Heart left ventricle (tissue), 16 donors: ENCODE measurements at regions not wholly inside any gene's neighbourhood (a gene's known extent, or its start where the extent isn't known, plus 50 kb on each side); places are given as distances from the start of the nearest gene placed in this dataset.

Experiments used
- ATAC-seq, 4 donors: fragments of 200-7000 bp; cut with Tn5 transposase; one replicate each; pipeline ENCODE4 v1.9.1; 2020 to 2022; ENCODE audit warnings: moderate library complexity in 4 of 4, mild to moderate bottlenecking in 3 of 4, moderate number of reproducible peaks in 1 of 4
- DNase-seq, 5 donors: peaks; one replicate each; pipeline ENCODE4 v3.0.0-alpha.2; 2020
- H3K27ac ChIP-seq, 12 donors: fragments of 200-600 bp; sonication (generic) in 4 of 12; one replicate each; pipeline versions ENCODE4 v1.5.0 to v1.8.0; 2016 to 2022; ENCODE audit warnings: mild to moderate bottlenecking in 2 of 12
- H3K27me3 ChIP-seq, 9 donors: fragments of 200-600 bp; sonication (generic) in 2 of 9; one replicate each; pipeline versions ENCODE4 v1.5.1 to v1.8.0; 2016 to 2022; ENCODE audit warnings: mild to moderate bottlenecking in 3 of 9
- H3K36me3 ChIP-seq, 9 donors: fragments of 200-600 bp; sonication (generic) in 2 of 9; one replicate each; pipeline versions ENCODE4 v1.5.0 to v1.8.0; 2018 to 2022; ENCODE audit warnings: mild to moderate bottlenecking in 2 of 9
- H3K4me1 ChIP-seq, 12 donors: fragments of 200-600 bp; sonication (generic) in 4 of 12; one replicate each; pipeline versions ENCODE4 v1.5.0 to v1.8.0; 2016 to 2022; ENCODE audit warnings: mild to moderate bottlenecking in 3 of 12
- H3K4me3 ChIP-seq, 12 donors: fragments of 200-600 bp; sonication (generic) in 4 of 12; one replicate each; pipeline versions ENCODE4 v1.5.0 to v1.8.0; 2017 to 2022; ENCODE audit warnings: mild to moderate bottlenecking in 9 of 12, moderate library complexity in 4 of 12
- H3K9me3 ChIP-seq, 12 donors: fragments of 200-600 bp; sonication (generic) in 4 of 12; one replicate each; pipeline versions ENCODE4 v1.5.0 to v1.8.0; 2016 to 2022; ENCODE audit warnings: mild to moderate bottlenecking in 1 of 12
- POLR2A ChIP-seq, 2 donors: fragments of 450-650 bp; IDR thresholded peaks; one replicate each; pipeline ENCODE4 v1.6.1; 2017; ENCODE audit warnings: antibody characterized with exemption in 2 of 2, mild to moderate bottlenecking in 2 of 2, moderate library complexity in 2 of 2
- WGBS, 4 donors: extraction: QIAGEN DNeasy Blood & Tissue Kit in 2 of 4; methylation state at CpG; one replicate each; pipeline versions ENCODE4 v1.1.5 to v1.1.7; 2013 to 2018; 5-methylcytosine and 5-hydroxymethylcytosine counted together
- intact Hi-C, 10 donors: fragments of 100-400 bp; cut with DNase I; formaldehyde crosslinking; loops; one replicate each; pipeline versions ENCODE4 v1.11.1 to v1.14.2; 2022
- TF ChIP-seq, protein P1 (sequence below), 12 donors: fragments of 200-600 bp; sonication (generic) in 4 of 12; IDR thresholded peaks; one replicate each; pipeline versions ENCODE4 v1.5.0 to v1.8.0; 2018 to 2022; ENCODE audit warnings: antibody characterized with exemption in 12 of 12, mild to moderate bottlenecking in 5 of 12
- donor health status: ischemic (EF 13 %, LVEDD 7.1; RV severe dilation, severe dysfunction).
- donor health status: healthy with polysubstance abuse.
- donor health status: DM: no; HTN: yes; CAD: no.
- donor health status: DM: no; HTN: no; CAD: no.
- donor health status: ischemic (EF 25% LVEDD 6.9; RV normal size, moderate dysfunction).
- donor health status: ischemic (EF 25% LVEDD 5.7; RV mildly dilated, moderate dysfunction).
- donor health status: healthy.
- donor health status: DM: yes; HTN: yes; CAD: no.
- donor health status: ischemic (EF 35%, LVEDD 5.7; RV mildly dilated, moderate dysfunction).
- donor health status: nonischemic (EF 11% LVEDD 7.7; RV severe dilation, severe dysfunction).
- donor health status: DM: yes; HTN: yes; CAD: no.
- donor health status: PGD.
- donor health status: ischemic (EF 29% LVEDD 5.4; RV normal size, mild dysfunction).
- donor health status: nonischemic (EF 23%, LVEDD 6.1; RV moderate dilation, normal function).

DNA sequence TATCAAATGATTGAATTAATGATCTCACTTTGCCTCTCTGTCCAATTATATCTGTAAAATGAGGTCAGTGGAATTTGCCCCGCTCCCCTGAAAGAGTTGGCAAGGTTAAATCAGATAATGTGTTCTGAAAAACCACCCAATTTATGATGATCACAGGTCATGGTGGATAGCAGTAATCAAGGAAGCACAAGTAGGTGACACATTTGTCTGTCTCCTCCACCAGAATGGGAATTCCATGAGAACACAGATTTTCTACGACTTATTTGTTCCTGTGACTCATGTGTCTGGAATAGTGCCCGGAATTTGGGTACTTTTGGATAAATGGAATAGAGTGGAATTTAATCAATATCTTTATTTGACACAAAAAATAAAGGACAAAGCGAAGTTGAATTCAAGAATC, 220.9 kb upstream of the SUCLG2 start:
- DNase-seq, result no peak
- TF ChIP-seq, protein P1, sequence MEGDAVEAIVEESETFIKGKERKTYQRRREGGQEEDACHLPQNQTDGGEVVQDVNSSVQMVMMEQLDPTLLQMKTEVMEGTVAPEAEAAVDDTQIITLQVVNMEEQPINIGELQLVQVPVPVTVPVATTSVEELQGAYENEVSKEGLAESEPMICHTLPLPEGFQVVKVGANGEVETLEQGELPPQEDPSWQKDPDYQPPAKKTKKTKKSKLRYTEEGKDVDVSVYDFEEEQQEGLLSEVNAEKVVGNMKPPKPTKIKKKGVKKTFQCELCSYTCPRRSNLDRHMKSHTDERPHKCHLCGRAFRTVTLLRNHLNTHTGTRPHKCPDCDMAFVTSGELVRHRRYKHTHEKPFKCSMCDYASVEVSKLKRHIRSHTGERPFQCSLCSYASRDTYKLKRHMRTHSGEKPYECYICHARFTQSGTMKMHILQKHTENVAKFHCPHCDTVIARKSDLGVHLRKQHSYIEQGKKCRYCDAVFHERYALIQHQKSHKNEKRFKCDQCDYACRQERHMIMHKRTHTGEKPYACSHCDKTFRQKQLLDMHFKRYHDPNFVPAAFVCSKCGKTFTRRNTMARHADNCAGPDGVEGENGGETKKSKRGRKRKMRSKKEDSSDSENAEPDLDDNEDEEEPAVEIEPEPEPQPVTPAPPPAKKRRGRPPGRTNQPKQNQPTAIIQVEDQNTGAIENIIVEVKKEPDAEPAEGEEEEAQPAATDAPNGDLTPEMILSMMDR (IDR thresholded peaks at IDR 0.05), result no peak
- TF ChIP-seq POLR2A (IDR thresholded peaks at IDR 0.05), result no peak
- intact Hi-C loops, result no loop called here
- H3K27ac ChIP-seq, result no peak overlapping the region
- H3K27me3 ChIP-seq, result no peaks in the 10 kb centered on the region
- no peak overlapping the region for H3K4me3 ChIP-seq
- no peak for ATAC-seq
- no peaks in the 10 kb centered on the region for H3K36me3 ChIP-seq
- H3K9me3 ChIP-seq, result no peaks in the 10 kb centered on the region
- no peaks in the 10 kb centered on the region for H3K4me1 ChIP-seq
- WGBS, 4 donors, result 57 to 73% (median 67%) methylated on average over 4 of the region's 4 CpGs

DNA sequence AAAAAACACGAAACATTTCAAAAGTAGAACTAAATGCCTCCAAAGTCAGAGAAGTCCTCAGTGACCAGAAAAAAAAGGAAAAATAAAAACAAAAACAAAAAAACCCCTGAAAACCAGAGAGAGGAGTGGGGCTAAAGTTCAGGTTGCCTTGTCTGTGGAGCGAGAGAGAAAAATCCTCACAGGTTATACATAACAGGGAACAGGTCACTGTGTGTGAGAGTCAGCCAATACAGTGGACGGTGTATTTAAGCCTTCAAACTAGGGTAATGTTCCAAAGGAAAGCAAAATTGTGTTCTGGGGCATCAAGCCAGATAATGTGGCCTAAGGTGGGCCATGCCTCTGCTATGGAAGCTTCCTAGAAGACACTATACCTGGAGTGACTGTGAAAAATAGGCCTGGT, 216.1 kb upstream of the SUCLG2 start:
- ATAC-seq, result no peak
- no peak for TF ChIP-seq POLR2A (IDR thresholded peaks at IDR 0.05)
- TF ChIP-seq, protein P1 (IDR thresholded peaks at IDR 0.05), result no peak
- Histone ChIP-seq H3K4me1 (no peaks in the 10 kb centered on the region), H3K27me3 (no peaks in the 10 kb centered on the region), H3K4me3 (no peak overlapping the region), H3K36me3 (no peaks in the 10 kb centered on the region), H3K9me3 (peaks cover 0 to 3% (median 0%) of the 10 kb centered on the region in 12 donors), H3K27ac (no peak overlapping the region)
- intact Hi-C loops, result no loop called here
- WGBS, 4 donors, result 74 to 85% (median 80%) methylated on average over 3 of the region's 3 CpGs
- DNase-seq, result no peak

DNA sequence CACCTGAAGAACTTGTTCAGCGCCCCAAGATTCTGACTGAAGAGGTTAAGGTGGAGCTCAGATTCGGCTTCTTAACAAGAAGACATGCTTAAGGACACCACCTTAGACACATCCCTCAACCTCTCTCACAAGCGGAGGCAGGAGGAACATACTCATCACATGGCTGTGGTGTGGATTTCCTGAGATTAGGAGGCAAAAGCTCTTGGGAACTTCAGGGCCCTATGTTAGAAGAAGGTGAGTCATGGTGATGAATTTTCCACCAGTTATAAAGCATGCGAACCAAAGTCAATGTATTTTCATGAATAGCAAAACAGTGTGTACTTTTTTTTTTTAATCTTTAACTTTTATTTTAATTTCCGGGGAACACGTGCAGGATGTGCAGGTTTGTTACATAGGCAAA, 212.2 kb upstream of the SUCLG2 start:
- Histone ChIP-seq H3K4me3 (no peak overlapping the region), H3K36me3 (no peaks in the 10 kb centered on the region), H3K9me3 (peaks cover 0 to 3% (median 0%) of the 10 kb centered on the region in 12 donors), H3K4me1 (no peaks in the 10 kb centered on the region), H3K27ac (no peak overlapping the region), H3K27me3 (no peaks in the 10 kb centered on the region)
- intact Hi-C loops, result no loop called here
- no peak for DNase-seq
- no peak for ATAC-seq
- WGBS, 4 donors, result 89 to 92% (median 91%) methylated on average over 6 of the region's 6 CpGs
- TF ChIP-seq POLR2A (IDR thresholded peaks at IDR 0.05), result no peak
- TF ChIP-seq, protein P1 (IDR thresholded peaks at IDR 0.05), result no peak

DNA sequence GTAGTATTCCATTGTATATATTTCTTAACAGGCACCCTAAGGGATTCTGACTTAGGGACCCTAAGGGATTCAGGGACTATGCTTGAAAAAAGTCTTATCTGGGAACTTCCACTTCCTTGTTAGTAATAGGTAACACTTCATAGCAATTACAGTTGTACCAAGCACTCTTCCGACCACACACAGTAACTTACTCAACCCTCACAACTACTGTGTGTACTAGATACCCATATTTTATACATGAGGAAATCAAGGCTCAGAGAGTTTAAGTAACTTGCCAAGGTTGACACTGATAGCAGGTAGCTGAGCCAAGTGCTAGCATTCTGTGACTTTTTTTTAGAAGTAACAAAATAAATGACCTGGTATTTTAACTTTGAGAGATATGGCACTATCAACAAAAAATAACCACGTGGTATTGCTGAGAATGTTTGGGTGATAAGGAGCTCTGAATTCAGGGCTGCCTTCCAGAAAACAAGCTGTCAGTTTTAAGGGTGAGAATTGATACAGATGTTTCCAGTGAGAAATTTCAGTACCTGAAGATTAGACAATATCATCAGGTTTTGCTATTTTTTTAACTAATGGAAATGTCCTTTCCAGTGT, 210.3 kb upstream of the SUCLG2 start:
- peak in 1 of 4 donors; percentile 37 for ATAC-seq

More for the DNA sequence above, 210.3 kb upstream of the SUCLG2 start:
- no peak for DNase-seq
- intact Hi-C loops, result no loop called here
- Histone ChIP-seq H3K4me1 (no peaks in the 10 kb centered on the region), H3K27me3 (no peaks in the 10 kb centered on the region), H3K27ac (no peak overlapping the region), H3K36me3 (no peaks in the 10 kb centered on the region), H3K4me3 (no peak overlapping the region), H3K9me3 (peaks cover 0 to 3% (median 0%) of the 10 kb centered on the region in 12 donors)
- no peak for TF ChIP-seq POLR2A (IDR thresholded peaks at IDR 0.05)
- TF ChIP-seq, protein P1 (IDR thresholded peaks at IDR 0.05), result no peak
- WGBS, 4 donors, result 16 to 27% (median 17%) methylated on average over 2 of the region's 2 CpGs
